ENCODE measurements at regions not wholly inside any gene's neighbourhood (a gene's known extent, or its start where the extent isn't known, plus 50 kb on each side); places are given as distances from the start of the nearest gene placed in this dataset.

DNA sequence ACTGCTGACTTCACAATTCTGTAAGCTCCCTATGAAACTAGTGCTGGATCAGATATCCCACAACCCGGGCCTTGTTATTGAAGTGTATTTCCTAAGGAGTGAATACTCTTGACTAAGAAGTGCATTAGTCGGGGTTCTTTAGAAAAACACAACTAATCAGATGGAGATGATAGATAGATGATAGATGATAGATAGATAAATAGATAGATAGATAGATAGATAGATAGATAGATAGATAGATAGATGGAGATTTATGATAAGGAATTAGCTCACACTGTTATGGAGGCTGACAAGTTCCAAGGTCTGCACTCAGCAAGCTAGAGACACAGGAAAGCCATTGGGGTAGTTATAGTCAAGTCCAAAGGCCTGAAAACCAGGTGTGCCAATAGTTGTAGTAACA lies 214.6 kb upstream of the COX7C start:
- no peak for ATAC-seq

DNA sequence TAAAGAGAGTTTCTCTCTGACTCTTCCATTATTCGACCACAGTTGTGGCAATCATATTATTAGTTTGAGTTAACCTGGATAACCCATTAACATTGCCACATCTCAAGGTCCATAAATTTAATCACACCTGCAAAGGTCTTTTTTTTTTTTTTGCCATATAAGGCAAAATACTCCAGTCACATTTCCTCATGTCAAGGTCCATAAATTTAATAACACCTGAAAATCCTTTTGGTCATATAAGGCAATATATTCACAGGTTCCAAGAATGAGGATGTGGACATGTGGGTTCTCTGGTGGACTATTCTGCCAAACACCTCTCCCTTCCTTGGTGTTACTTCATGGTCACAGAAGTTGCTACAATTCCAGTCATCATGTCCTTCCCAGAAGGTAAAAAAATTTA lies 213.5 kb upstream of the COX7C start:
- Histone ChIP-seq H3K4me3 (no peak overlapping the region), H3K27ac (no peak overlapping the region), H3K4me1 (no peaks in the 10 kb centered on the region), H3K36me3 (no peaks in the 10 kb centered on the region), H3K9me3 (no peaks in the 10 kb centered on the region), H3K27me3 (no peaks in the 10 kb centered on the region)
- DNase-seq (no peak), ATAC-seq (no peak)
- intact Hi-C loops (cut with DNase I): no loop called here
- TF ChIP-seq, protein P1, sequence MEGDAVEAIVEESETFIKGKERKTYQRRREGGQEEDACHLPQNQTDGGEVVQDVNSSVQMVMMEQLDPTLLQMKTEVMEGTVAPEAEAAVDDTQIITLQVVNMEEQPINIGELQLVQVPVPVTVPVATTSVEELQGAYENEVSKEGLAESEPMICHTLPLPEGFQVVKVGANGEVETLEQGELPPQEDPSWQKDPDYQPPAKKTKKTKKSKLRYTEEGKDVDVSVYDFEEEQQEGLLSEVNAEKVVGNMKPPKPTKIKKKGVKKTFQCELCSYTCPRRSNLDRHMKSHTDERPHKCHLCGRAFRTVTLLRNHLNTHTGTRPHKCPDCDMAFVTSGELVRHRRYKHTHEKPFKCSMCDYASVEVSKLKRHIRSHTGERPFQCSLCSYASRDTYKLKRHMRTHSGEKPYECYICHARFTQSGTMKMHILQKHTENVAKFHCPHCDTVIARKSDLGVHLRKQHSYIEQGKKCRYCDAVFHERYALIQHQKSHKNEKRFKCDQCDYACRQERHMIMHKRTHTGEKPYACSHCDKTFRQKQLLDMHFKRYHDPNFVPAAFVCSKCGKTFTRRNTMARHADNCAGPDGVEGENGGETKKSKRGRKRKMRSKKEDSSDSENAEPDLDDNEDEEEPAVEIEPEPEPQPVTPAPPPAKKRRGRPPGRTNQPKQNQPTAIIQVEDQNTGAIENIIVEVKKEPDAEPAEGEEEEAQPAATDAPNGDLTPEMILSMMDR (IDR thresholded peaks at IDR 0.05): no peak

More for the DNA sequence above, 214.6 kb upstream of the COX7C start:
- Histone ChIP-seq H3K4me3 (no peak overlapping the region), H3K27me3 (no peaks in the 10 kb centered on the region), H3K27ac (no peak overlapping the region), H3K4me1 (no peaks in the 10 kb centered on the region), H3K9me3 (no peaks in the 10 kb centered on the region), H3K36me3 (no peaks in the 10 kb centered on the region)
- intact Hi-C loops (cut with DNase I): no loop called here
- no peak for DNase-seq
- TF ChIP-seq, protein P1 (IDR thresholded peaks at IDR 0.05): no peak

DNA sequence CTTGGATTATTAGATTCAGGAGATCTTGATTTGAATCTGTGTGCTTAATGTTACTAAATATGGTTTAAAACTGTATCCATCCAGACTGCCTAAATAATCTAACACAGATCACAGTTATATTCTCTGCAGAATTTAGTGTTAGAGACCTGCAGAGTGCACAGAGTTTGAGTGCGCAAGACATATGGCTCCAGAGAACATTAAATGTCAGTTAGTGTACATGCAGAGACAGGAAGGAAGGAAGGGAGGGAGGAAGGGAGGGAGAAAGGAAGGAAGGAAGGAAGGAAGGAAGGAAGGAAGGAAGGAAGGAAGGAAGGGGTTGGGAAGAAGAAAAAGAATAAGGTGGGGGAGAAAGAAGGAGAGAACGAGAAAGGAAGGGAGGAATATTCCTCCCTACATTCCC lies 210.0 kb upstream of the COX7C start:
- no peak for DNase-seq
- Histone ChIP-seq H3K9me3 (no peaks in the 10 kb centered on the region), H3K4me3 (no peak overlapping the region), H3K27ac (no peak overlapping the region), H3K4me1 (no peaks in the 10 kb centered on the region), H3K27me3 (no peaks in the 10 kb centered on the region), H3K36me3 (no peaks in the 10 kb centered on the region)
- TF ChIP-seq, protein P1 (IDR thresholded peaks at IDR 0.05): no peak
- intact Hi-C loops (cut with DNase I): no loop called here
- no peak for ATAC-seq

DNA sequence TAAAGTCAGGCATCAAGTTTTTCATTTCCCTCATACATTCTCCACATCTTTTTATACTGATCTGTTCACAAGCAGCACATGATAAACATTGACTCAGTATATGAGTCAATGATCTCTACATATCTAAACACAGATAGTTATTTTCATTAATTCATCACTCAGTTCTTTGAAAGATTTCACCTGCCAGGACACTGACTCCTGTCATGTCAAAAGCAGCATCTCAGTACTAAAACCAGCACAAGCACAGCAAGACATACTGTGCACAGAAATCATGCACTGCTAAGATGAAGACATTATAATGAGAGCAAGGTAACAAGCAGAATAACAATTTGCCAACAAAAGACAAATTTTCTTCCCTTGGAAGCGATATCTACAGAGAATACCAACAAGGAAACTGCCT lies 206.1 kb upstream of the COX7C start:
- intact Hi-C loops (cut with DNase I): no loop called here
- Histone ChIP-seq H3K4me1 (no peaks in the 10 kb centered on the region), H3K36me3 (no peaks in the 10 kb centered on the region), H3K27ac (no peak overlapping the region), H3K4me3 (no peak overlapping the region), H3K9me3 (no peaks in the 10 kb centered on the region), H3K27me3 (no peaks in the 10 kb centered on the region)
- DNase-seq (no peak), ATAC-seq (no peak)
- TF ChIP-seq, protein P1 (IDR thresholded peaks at IDR 0.05): no peak

DNA sequence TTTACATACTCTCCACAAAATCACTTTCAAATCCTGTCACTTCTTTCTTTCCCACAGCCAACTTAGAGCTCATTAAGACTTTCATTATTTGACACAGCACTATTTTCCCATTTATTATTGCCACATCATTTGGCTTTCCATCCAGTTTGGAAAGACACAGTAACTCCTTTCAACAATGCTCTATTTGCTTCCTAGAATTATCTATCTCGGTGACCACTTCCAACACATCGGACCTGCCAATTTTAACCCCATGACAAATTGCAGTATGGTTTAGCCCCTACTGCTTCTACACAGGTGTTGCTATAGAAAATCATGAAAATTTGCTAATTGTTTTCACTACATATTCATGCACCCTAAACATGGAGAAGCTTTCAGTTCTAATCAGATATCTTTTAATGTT lies 190.6 kb upstream of the COX7C start:
- TF ChIP-seq, protein P1 (IDR thresholded peaks at IDR 0.05): no peak
- Histone ChIP-seq H3K4me3 (no peak overlapping the region), H3K9me3 (no peaks in the 10 kb centered on the region), H3K27me3 (no peaks in the 10 kb centered on the region), H3K27ac (no peak overlapping the region), H3K36me3 (no peaks in the 10 kb centered on the region), H3K4me1 (no peaks in the 10 kb centered on the region)
- no peak for DNase-seq
- no peak for ATAC-seq
- intact Hi-C loops (cut with DNase I): no loop called here

DNA sequence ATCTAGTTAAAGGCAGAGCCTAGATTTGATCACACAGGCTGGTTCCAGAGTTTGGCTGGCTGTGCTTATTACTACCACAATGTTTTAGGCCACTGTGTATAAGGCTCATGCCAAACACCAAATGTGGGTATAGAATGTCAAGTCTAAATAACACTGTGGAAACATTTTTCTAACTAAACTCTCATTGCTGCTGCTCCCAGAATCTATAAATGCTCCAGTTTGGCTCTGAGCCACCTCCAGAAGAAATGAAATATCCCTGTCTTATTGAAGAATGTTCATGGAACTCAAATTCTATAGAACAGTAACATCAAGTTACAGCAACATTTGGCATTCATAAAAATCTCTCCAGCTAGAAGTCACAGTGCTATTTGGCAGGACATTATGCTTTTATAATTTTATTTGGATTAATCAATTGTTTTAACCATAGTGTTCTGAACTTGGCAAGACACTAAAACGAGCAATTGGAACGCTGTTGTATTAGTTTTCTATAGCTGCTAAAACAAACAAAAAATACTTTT lies 178.1 kb upstream of the COX7C start:
- no peak for ATAC-seq
- TF ChIP-seq, protein P1 (IDR thresholded peaks at IDR 0.05): no peak
- intact Hi-C loops (cut with DNase I): no loop called here
- H3K4me3 ChIP-seq: no peak overlapping the region
- DNase-seq: no peak
- H3K4me1 ChIP-seq: no peaks in the 10 kb centered on the region
- H3K27me3 ChIP-seq: no peaks in the 10 kb centered on the region
- no peaks in the 10 kb centered on the region for H3K36me3 ChIP-seq
- H3K9me3 ChIP-seq: no peaks in the 10 kb centered on the region
- no peak overlapping the region for H3K27ac ChIP-seq
